ENCODE measurements at regions not wholly inside any gene's neighbourhood (a gene's known extent, or its start where the extent isn't known, plus 50 kb on each side); places are given as distances from the start of the nearest gene placed in this dataset.

GRCh38 chr11:42025121-42025803, 565.8 kb upstream of the LRRC4C start:
- H3K36me3 ChIP-seq, result no peaks in the 10 kb centered on the region
- TF ChIP-seq EP300 (IDR thresholded peaks at IDR 0.05) (no peak), CTCF (IDR thresholded peaks at IDR 0.05) (no peak), POLR2AphosphoS5 (IDR thresholded peaks at IDR 0.05) (no peak), POLR2A (IDR thresholded peaks at IDR 0.05) (no peak)
- no peak overlapping the region for H3K4me3 ChIP-seq
- ATAC-seq, result no peak
- no peak overlapping the region for H3K27ac ChIP-seq
- no peaks in the 10 kb centered on the region for H3K4me1 ChIP-seq
- peaks cover 0 to 8% (median 0%) of the 10 kb centered on the region in 3 donors for H3K9me3 ChIP-seq
- H3K27me3 ChIP-seq, result no peaks in the 10 kb centered on the region
- 51 to 53% methylated on average over 3 to 4 of the region's 4 CpGs for WGBS, 2 donors (ENCODE audit: low coverage in 1 of 2)

DNA sequence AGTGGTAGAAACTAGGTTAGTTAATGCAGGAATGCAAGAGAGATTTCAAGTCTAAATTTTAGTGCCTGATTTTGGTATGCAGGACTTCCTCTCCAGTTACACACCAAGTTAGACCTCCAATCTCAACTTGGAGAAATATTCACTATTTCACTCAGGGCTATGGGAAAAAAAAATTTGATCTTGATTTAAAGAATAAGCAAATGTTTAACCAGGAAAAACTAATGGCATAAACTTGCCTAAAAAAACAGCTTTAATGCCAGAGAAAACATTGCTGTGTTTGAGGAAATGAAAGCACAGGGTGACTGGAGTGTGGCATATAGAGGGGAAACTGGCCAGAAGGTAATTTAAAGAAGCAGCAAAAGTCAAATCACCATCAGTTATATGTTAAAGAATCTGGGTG, 575.4 kb upstream of the LRRC4C start:
- H3K4me3 ChIP-seq, result no peak overlapping the region
- H3K36me3 ChIP-seq, result no peaks in the 10 kb centered on the region
- no peaks in the 10 kb centered on the region for H3K9me3 ChIP-seq
- H3K4me1 ChIP-seq, result no peaks in the 10 kb centered on the region
- H3K27ac ChIP-seq, result no peak overlapping the region
- no peak for TF ChIP-seq POLR2AphosphoS5 (IDR thresholded peaks at IDR 0.05)
- no peak for TF ChIP-seq POLR2A (IDR thresholded peaks at IDR 0.05)
- no peak for TF ChIP-seq CTCF (IDR thresholded peaks at IDR 0.05)
- TF ChIP-seq EP300 (IDR thresholded peaks at IDR 0.05), result no peak
- H3K27me3 ChIP-seq, result no peaks in the 10 kb centered on the region
- ATAC-seq, result no peak

DNA sequence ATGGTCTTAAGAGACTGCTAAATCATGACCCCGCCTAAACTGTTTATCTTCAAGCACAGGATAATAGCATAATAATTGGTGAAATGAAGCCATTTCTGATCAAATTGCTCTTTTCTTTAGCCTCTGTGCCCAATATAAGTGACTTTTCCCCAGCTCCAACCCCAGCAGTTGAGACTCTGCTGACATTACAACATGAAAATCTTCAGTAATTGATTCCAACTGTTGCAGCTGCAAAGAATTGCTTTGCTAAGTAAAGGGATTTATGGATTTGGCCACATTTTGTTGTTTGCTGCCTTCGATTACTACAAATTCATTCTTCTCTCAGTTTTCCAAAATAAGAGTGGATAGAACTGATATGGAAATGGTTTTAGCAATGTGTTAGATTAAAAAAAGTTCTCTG, 576.7 kb upstream of the LRRC4C start:
- H3K4me1 ChIP-seq, result no peaks in the 10 kb centered on the region
- TF ChIP-seq POLR2A (IDR thresholded peaks at IDR 0.05) (no peak), EP300 (IDR thresholded peaks at IDR 0.05) (no peak), POLR2AphosphoS5 (IDR thresholded peaks at IDR 0.05) (no peak)
- no peak overlapping the region for H3K27ac ChIP-seq
- WGBS, 2 donors (ENCODE audit: low coverage in 1 of 2), result 63 to 70% methylated on average over 2 of the region's 2 CpGs
- H3K27me3 ChIP-seq, result no peaks in the 10 kb centered on the region
- H3K36me3 ChIP-seq, result no peaks in the 10 kb centered on the region
- H3K4me3 ChIP-seq, result no peak overlapping the region
- ATAC-seq, result no peak
- no peaks in the 10 kb centered on the region for H3K9me3 ChIP-seq

- H3K27ac ChIP-seq, result no peak overlapping the region
- no peaks in the 10 kb centered on the region for H3K27me3 ChIP-seq
- no peak overlapping the region for H3K4me3 ChIP-seq
- H3K9me3 ChIP-seq, result no peaks in the 10 kb centered on the region
- TF ChIP-seq POLR2A (IDR thresholded peaks at IDR 0.05) (no peak), POLR2AphosphoS5 (IDR thresholded peaks at IDR 0.05) (no peak), CTCF (IDR thresholded peaks at IDR 0.05) (no peak), EP300 (IDR thresholded peaks at IDR 0.05) (no peak)
- no peaks in the 10 kb centered on the region for H3K36me3 ChIP-seq
- no peak for ATAC-seq
- no peaks in the 10 kb centered on the region for H3K4me1 ChIP-seq
Observed at GRCh38 chr11:42043312-42043711, 583.9 kb upstream of the LRRC4C start.

GRCh38 chr11:42047637-42048555, 588.4 kb upstream of the LRRC4C start:
- Histone ChIP-seq H3K4me3 (no peak overlapping the region), H3K27ac (no peak overlapping the region), H3K4me1 (no peaks in the 10 kb centered on the region), H3K36me3 (no peaks in the 10 kb centered on the region), H3K27me3 (no peaks in the 10 kb centered on the region), H3K9me3 (no peaks in the 10 kb centered on the region)
- TF ChIP-seq POLR2AphosphoS5 (IDR thresholded peaks at IDR 0.05) (no peak), CTCF (IDR thresholded peaks at IDR 0.05) (no peak), POLR2A (IDR thresholded peaks at IDR 0.05) (no peak), EP300 (IDR thresholded peaks at IDR 0.05) (no peak)
- 45 to 47% methylated on average over 2 of the region's 2 CpGs for WGBS, 2 donors (ENCODE audit: low coverage in 1 of 2)
- no peak for ATAC-seq

All from gastroesophageal sphincter (tissue), 4 donors.